GM13977 (cell line): ENCODE measurements at regions not wholly inside any gene's neighbourhood (a gene's known extent, or its start where the extent isn't known, plus 50 kb on each side); places are given as distances from the start of the nearest gene placed in this dataset.
"Not testable (repeated sequence)": the region's sequence is repeated elsewhere in the genome, so short reads cannot be mapped to it uniquely, and the experiment has no call there.

Experiments used
- DNase-seq: peaks from one replicate; pipeline ENCODE4 v3.0.0; 2012; ENCODE audit warnings: low spot score
- CTCF ChIP-seq: IDR thresholded peaks from 2 replicates; pipeline ENCODE4 v1.5.1; 2012; ENCODE audit warnings: mild to moderate bottlenecking, control low read depth; ENCODE audit not compliant: insufficient read depth; ENCODE audit errors: extremely low read depth, missing control alignments
- in situ Hi-C: fragments of 300-500 bp; cut with MboI; formaldehyde crosslinking; loops from one replicate; pipeline ENCODE4 v1.12.0; 2022; ENCODE audit warnings: low sequenced_read_pairs, low pct_unique_long_range_greater_than_20kb, mixed read lengths, inconsistent platforms; ENCODE audit not compliant: unreplicated experiment

GRCh38 chr6:74715355-74716085 is 490.3 kb downstream of the COL12A1 start:
- in situ Hi-C loops: no loop called here
- DNase-seq: no peak
- TF ChIP-seq CTCF: no peak

GRCh38 chr6:74713941-74714340 is 491.9 kb downstream of the COL12A1 start:
- in situ Hi-C loops: no loop called here
- no peak for TF ChIP-seq CTCF
- DNase-seq: no peak

- DNase-seq: no peak
- in situ Hi-C loops: no loop called here
- TF ChIP-seq CTCF: no peak
Measured at GRCh38 chr6:74705451-74705850, 500.4 kb downstream of the COL12A1 start.

- in situ Hi-C loops, DNase-seq: not testable (repeated sequence)
Measured at GRCh38 chr6:74704540-74704939, 501.3 kb downstream of the COL12A1 start.

GRCh38 chr6:74690365-74690764 is 515.5 kb downstream of the COL12A1 start:
- in situ Hi-C loops: no loop called here
- no peak for DNase-seq
- no peak for TF ChIP-seq CTCF

- in situ Hi-C loops: no loop called here
- DNase-seq: no peak
- TF ChIP-seq CTCF: no peak
Measured at GRCh38 chr6:74689601-74690000, 516.3 kb downstream of the COL12A1 start.

- TF ChIP-seq CTCF: no peak
- no peak for DNase-seq
- in situ Hi-C loops: no loop called here
Measured at GRCh38 chr6:74677463-74677862, 528.4 kb downstream of the COL12A1 start.
